ENCODE measurements at regions not wholly inside any gene's neighbourhood (a gene's known extent, or its start where the extent isn't known, plus 50 kb on each side); places are given as distances from the start of the nearest gene placed in this dataset.
"Not testable (repeated sequence)": the region's sequence is repeated elsewhere in the genome, so short reads cannot be mapped to it uniquely, and the experiment has no call there.

DNA sequence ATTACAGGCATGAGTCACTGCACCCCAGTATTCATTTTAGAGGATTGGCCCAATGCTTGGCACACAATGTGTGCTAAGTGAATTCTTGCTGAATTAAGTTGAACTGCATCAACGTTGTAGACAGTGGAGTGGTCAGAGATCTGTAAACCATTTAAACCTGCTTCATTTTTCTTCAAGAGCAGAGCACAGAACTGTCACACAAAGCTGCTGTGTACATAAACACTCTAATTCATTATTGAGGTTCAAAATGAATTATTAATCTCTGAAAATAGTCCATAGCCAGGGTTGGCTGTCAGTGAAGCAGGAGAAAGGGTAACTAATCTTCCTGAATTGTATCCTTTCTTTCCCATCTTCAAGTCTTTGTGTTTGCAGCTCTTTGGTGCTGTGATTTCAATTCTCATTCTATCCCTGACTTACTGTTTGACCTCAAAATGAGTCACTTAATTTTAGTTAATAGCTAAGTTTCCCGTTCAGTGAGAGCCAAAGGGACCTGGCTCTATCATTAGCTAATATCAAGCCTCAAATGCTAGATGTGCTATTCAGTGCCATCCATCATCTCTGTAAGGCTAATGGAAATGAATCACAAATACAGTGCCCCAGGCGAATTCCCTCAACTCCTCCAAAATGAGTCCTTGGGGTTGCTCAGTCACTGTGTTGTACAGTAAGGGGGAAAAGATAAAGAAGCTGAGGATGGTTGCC is 77.0 kb upstream of the TSC22D1 start:
- DNase-seq: no peak

DNA sequence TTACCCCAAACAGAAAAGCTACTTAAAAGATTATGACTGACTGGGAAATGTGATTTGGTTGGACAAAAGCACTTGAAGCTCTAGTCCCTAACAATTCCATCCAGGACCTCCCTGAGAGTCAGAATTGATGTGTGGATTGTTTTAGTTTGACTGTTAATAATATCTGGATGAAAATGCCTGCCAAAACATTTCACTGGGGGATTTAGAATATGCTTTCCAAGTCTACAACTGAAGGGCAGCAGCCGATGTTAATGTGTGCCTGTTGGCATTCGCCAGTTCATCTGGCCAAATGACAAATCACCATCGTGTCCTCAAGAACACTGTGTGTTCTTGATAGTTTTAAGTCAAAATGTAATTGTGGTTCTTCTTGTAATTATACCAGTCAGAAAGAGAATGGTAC is 76.0 kb upstream of the TSC22D1 start:
- no peak for DNase-seq

DNA sequence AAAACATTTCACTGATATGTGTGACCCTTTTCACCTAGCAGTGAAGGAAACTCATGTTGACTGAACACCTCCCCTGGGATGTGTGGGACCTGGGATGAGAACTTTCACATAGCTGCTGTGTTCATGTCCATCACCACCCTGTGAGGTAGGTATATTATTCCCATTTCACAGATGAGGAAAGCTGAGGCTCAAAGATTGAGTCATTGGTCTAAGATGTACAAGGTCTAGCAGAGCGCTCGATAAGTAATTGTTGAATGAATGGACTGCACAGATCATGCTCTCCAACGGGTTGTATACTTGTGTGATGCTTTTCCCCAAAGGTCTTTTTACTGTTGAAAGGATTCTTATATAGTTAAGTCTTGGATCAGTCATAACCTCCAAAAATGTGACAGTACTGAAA is 75.6 kb upstream of the TSC22D1 start:
- DNase-seq: no peak

DNA sequence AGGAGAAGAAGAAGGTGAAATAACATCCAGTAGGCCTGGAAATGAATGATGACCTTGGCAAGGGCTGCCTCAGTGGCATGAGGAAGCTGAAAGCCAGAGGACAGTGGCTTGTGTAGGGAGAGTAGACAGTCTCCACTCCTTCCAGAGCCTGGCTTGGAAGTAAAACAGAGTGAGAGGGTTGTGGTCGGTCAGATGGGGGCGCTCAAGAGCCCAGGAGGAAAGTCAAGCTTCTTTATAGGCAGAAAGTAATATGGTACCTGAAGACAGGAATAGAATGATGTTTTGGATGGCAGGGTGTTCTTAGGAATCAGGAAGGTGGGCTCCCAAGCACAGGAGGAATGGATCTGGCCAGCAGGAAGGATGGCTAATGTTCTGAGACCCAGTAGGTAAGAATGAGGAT is 75.1 kb upstream of the TSC22D1 start:
- DNase-seq: no peak

DNA sequence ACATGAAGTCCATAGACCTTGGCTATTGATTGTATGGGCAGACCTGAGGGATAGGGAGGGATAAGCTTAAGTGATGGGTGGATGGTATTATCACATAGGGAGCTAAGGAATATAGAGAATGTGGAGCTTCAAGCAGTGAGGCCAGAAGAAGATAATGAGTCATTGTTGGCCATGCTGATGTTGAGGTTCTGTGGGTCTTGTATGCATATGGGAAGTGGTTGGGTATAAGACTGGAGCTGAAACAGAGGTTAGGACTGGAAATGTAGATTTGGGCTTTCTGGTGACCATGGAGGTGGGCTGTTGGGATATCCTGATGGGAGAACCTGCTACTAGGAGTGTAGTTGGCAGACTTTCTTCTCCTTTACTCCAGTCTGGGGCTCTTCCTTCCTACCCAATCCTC is 73.7 kb upstream of the TSC22D1 start:
- no peak for DNase-seq

DNA sequence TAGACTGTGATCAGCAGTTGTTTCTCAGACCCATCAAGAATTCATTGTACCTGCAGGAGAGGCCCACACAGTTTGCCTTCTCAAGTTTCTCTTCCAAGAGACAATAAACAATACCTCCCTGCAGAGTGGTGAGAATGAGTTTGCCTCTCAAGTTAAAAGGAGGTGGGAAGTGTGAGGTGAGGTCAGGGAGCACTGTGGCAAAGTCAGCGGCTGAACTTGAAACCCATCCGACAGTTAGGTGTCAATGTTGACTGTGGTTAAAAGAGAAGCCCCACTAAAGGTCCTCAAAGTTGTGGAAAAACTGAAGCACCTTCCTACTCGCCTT is 72.9 kb upstream of the TSC22D1 start:
- no peak for DNase-seq

DNA sequence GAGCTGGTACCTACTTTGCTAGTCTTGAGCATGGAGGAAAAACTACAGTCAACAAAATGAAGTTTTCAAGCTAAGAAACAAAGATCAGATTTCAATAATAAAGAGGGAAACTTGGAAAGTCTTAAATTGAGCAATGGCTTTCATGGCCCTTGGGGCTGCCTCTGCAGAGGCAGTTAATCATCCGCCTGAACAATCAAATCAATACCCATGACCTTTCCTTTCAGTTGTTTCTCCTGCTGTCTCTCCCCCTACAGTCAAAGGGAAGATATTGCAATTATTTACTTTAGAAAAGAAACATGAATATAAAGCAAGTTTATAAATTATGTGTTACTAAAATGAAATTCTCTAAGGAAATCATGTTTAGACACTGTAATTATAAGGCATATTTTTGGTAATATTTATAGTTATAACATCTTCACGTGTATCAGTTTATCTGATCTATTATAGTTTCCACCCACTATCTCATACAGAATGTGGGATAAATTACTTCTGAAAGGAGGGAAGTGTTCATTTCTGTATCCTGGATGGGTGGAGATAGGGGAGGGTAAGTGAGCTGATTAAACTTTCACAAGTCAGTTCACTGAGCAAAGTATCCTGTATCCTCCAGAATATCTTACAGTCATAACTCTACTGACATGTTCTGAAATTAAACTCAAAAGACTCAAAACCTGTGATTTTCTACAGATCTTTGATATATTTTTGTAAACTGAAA is 72.4 kb upstream of the TSC22D1 start:
- DNase-seq: no peak

DNA sequence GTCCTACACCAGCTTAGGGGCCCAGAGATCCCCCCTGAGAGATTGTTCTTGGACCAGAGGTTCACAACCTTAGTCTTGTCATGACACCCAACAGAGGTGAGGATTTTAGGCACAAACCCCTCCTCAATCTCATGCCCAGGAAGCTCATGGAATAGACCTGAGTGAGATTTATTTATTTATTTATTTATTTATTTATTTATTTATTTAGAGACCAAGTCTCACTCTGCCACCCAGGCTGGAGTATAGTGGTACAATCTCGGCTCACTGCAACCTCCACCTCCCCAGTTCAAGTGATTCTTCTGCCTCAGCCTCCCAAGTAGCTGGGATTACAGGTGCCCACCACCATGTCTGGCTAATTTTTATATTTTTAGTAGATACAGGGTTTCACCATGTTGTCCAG is 71.4 kb upstream of the TSC22D1 start:
- not testable (repeated sequence) for DNase-seq

DNA sequence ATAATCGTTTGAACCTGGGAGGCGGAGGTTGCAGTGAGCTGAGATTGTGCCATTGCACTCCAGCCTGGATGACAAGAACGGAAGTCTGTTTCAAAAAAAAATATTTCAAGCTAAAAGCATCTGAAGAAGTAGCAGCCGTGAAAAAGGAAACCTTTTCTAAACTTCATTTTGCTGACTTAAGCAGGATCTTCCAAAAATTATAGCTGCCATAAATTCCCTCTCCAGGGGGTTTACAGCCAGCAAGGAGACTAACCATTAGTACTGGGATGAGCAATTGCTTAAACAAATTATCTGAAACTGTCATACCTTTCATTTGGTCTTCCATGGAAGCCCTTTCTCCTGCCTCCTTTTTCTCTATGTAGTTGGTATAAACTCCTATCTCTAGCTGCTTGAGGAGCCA is 69.9 kb upstream of the TSC22D1 start:
- no peak for DNase-seq

DNA sequence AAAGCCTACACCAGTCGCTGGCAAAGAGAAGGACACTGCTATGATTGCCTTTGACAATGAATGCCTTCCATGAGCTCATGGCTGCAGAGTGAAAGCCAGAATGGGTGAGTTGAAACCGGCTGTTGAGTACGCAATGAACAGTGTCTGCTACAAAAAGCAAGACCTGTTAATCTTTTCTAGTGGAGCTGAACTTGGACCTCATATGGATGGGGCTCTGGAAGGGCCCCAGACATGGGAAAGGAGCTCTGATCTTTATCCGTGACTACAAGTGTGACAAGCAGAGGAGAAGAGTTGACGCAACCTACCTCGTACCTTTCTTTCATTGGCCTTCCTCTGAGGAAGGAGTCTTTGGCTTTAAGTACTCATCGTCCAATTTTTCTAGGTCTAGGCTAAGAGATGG is 67.1 kb upstream of the TSC22D1 start:
- DNase-seq: no peak

DNA sequence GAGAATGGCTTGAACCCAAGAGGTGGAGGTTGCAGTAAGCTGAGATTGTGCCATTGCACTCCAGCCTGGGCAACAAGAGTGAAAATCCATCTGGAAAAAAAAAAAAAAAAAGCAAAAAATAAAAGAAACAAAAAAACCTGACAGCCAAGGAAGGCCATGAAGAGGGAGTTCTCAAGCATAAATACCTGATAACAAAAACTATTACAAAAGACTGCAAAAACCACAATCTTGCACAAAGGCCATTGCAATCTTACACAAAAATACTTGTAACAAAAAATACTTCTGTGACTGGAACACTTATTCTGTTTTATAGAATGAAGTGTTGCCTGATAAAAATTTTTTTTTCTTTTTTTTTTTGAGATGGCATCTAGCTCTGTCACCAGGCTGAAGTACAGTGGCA is 61.5 kb upstream of the TSC22D1 start:
- DNase-seq: no peak

DNA sequence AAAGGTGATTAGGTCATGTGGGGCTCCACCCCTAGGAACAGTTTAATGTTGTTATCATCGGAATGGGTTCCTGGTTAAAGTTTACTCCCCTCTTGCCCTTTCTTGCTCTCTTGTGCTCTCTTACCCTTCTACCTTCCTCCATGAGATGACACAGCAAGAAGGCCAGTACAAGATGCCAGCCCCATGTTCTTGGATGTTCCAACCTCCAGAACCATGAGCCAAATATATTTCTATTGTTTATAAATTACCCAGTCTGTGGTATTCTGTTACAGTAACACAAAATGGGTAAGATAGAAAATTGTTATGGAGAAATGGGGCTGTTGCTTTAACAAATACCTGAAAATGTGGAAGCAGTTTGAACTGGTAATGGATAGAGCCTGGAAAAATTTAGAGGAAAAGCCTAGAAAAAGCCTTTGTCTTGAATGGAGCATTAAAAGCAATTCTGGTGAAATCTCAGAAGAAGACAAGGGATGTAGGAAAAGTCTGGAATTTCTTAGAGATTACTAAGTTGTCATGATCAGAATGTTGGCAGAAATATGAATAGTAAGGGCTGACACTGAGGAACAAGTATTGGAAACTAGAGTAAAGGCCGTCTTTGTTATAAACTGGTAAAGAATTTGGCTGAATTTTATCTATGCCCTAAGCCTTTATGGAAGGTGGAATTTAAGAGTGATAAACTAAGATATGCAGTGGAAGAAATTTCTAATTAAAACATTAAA is 53.5 kb upstream of the TSC22D1 start:
- DNase-seq: no peak

DNA sequence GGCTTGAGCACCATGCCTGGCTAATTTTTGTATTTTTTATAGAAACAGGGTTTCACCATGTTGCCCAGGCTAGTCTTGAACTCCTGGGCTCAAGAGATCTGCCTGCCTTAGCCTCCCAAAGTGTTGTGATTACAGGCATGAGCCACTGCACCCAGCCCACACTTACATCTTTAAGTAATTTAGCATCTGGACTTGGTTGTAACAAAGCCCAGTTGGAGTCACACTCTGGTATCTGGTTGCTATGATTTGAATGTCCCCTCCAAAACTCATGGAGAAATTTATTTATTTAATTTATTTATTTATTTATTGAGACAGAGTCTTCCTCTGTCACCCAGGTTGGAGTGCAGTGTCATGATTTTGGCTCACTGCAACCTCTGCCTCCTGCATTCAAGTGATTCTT is 52.7 kb upstream of the TSC22D1 start:
- not testable (repeated sequence) for DNase-seq

DNA sequence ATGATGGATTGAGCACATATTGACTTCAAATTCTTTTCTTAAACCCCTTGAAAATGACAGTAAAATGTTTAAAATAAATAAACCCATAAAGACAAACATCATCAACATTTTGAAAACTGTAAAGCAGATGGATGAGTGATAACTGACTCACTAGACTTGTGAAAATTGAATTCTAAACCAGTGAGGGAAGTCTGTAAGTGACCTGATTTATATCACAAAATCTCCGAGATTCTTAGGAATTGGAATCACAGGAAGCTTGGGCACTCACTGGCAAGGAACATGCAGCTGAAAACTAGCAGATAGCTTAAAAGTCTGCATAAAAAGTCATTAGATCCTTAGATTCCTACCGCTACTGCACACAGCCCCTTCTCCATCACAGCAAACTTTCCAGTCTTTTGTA is 51.3 kb upstream of the TSC22D1 start:
- no peak for DNase-seq

DNA sequence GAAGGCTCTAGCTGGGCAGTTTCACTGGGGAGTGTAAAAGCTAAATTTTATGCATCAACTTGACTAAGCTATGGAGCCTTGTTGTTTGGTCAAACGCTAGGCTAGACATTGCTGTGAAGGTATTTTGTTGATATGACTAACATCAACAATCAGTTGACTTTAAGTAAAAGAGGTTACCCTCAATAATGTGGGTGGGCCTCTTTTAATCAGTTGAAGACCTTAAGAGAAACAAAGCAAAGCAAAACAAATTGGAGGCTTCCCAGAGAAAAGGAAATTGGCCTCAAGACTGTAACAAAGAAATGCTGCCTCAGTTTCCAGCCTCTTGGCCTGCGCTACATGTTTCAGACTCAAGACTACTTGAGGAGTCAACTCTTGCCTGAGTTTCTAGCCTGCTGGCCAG is 50.0 kb upstream of the TSC22D1 start:
- no peak for DNase-seq
